GM12872 (cell line): ENCODE measurements at regions not wholly inside any gene's neighbourhood (a gene's known extent, or its start where the extent isn't known, plus 50 kb on each side); places are given as distances from the start of the nearest gene placed in this dataset.

ENCODE experiments used
- TF ChIP-seq, protein P1 (sequence below): IDR thresholded peaks from 3 replicates; pipeline ENCODE4 v1.5.1; 2011; ENCODE audit warnings: low read depth, mild to moderate bottlenecking, low read length, moderate library complexity; ENCODE audit not compliant: insufficient read depth

DNA sequence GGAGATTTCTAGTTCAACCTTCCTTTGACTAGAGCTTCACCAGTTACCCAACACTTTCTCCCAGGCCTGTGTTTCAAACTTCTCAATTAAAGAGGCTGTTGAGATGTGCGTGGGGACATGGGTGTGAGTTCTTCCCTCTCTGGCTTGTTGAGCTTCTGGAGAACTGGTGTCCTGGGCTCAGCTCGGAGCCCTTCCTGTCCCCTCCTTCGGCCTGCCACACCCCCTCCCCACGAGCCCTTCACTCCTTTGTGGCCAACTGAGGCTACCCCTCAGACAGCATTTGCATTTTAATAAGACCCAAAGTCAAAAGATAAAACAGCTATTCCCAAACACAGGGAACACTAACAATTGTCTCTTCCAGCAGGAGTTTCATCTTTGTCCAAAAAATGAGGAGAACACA is 123.3 kb upstream of the MLN start:
- TF ChIP-seq, protein P1, sequence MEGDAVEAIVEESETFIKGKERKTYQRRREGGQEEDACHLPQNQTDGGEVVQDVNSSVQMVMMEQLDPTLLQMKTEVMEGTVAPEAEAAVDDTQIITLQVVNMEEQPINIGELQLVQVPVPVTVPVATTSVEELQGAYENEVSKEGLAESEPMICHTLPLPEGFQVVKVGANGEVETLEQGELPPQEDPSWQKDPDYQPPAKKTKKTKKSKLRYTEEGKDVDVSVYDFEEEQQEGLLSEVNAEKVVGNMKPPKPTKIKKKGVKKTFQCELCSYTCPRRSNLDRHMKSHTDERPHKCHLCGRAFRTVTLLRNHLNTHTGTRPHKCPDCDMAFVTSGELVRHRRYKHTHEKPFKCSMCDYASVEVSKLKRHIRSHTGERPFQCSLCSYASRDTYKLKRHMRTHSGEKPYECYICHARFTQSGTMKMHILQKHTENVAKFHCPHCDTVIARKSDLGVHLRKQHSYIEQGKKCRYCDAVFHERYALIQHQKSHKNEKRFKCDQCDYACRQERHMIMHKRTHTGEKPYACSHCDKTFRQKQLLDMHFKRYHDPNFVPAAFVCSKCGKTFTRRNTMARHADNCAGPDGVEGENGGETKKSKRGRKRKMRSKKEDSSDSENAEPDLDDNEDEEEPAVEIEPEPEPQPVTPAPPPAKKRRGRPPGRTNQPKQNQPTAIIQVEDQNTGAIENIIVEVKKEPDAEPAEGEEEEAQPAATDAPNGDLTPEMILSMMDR = no peak

DNA sequence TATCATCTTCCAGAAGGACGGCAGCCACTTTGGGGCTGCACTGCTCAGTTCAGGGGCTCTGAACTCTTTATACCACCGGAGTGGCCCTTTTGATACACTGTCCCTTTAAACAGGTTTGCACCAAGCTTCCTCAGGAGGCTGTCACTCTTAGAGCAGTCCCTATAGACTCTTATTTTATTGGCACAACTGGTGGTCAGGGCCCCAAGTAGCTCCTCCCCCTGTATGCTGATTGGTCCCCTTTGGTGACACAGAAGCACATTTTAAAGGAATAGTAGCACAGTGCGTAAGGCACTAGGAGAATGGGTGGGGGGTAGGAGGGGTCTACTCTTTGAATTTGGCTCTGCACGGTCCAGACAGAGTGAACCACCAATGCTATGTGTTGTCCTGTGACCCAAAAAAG is 122.6 kb upstream of the MLN start:
- TF ChIP-seq, protein P1 = no peak

DNA sequence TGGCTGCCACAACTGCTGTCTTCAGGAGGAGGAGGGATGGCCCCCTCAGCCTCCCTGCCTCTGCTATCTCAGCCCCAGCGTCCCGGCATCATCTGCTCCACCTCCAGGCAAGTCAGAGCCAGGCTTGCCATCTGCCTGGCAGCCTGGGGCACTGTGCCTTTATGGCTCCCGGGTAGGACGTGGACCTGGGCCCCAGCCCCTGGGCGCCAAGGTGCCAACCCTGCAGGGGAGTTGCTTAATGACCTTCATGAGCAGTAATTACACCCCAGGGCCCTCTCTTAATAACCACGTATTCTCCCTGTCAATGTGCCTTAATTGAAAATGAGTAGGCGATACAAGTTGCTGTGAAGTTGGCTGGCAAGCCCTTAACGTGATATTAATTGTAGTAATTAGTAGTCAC is 122.1 kb upstream of the MLN start:
- TF ChIP-seq, protein P1 = no peak

DNA sequence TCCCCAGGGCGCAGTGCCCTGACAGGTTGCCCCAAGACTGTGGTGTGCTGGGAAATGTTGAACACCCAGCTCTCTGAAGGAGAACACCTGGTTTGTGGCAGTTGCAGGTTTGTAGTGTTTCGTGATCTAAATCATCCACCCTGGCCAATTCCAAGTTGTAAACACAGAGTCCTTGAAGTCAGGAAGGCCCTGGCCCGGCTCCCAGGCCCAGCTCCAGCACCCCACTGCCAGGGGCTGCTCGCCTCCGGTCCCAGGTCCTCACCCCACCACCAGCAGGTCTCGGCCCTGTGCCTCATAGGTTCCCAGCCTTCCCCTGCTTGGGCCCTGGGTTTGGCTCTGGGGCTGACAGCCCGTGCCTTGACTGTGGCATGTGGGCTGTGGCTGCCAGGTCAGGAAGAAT is 121.4 kb upstream of the MLN start:
- TF ChIP-seq, protein P1 = no peak

DNA sequence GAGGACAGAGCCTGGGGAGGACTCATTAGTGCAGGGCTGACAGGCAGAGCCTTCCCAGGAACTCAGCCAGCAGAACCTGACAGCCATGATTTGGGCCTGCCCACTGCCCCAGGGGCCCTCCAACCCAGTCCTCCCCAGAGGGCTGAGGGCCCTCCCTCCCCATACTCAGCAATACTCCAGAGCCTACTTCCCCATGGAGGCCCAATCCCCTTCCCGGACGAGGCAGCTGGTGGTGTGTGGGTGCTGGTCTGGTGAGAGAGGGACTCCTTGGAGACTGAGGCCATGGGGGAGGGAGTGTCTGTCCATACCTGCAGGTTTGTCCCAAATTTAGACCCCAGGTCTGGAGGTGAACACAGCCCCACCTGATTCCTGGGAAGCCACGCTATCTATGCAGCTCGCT is 120.9 kb upstream of the MLN start:
- TF ChIP-seq, protein P1 = no peak

DNA sequence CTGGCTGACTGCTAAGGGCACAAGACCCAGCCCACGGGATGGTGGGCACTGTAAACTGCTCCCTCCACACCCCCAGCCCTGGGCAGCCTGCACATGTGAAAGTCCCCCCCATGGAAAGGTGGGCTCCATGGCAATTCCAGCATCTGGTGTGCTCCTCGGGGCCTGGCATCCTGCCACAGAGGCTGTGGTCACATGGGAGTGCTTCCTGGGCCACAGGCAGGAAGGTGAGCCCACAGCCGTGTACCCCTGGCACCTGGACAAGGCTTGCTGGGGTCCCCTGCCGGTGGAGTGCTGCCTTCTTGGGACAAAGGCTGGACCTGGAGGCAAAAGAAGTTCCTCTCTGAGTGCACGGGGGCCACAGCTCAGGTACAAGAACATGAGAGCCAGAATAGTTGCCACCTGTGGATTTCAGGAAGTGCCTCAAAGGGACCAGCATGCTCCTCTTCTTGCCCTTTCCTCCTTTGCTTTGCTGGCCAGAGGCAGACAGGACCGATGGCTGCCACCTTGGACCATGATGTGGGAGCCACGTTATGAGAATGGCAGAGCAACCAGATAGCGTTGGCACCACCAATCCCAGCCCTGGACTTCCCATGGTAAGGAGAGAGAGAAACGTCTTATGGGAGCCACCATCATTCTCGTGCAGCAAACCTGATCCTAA is 120.2 kb upstream of the MLN start:
- TF ChIP-seq, protein P1 = no peak

DNA sequence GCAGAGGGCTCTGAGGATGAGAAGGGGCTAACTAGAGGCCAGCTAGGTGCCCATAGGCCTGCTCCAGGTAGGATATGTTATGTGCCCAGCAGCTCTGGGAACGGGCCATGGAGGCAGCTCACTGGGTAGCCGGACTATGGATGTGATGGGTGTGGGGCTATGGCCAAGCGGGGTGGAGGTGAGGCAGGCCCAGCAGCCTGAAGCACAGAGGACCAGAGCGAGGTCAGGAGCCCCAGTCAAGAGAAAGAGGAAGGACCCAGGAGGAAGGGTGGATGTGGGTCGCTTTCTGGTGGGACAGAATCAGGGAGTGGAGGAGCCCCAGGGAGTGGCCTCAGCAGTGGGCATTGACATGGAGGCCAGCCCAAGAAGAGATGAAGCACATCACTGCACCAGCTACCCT is 117.9 kb upstream of the MLN start:
- TF ChIP-seq, protein P1 = no peak

DNA sequence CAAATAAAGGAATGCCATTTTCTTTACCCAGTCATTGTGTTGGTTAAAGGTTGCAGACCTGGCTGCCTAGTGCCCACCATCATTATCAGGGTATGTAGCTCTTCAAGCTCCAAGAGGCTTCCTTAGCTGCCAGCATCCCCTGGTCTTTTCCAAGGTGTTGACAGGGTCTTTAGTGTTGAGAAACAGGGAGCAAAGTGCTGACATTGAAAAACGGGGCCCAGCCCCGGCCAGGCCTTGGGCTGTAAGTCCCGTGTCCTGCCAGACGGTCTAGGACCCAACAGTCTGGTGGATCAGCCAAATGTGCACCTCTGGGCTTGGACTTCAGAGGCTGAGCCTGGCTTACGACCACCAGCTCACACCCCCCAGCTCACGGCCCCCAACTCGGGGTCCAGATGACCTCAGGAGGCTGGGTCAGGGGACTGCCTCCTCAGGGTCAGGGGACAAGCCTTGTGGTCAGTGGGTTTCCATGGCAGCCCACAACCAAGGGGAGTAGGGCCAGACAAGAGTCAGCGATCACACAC is 114.4 kb upstream of the MLN start:
- TF ChIP-seq, protein P1 = no peak
